Mesothelial cell of epicardium (in vitro differentiated cells): ENCODE measurements at regions not wholly inside any gene's neighbourhood (a gene's known extent, or its start where the extent isn't known, plus 50 kb on each side); places are given as distances from the start of the nearest gene placed in this dataset.

Source experiments
- DNase-seq, 2 experiments: peaks; one replicate each; pipeline ENCODE4 v3.0.0; 2021; ENCODE audit warnings: low spot score in 2 of 2; ENCODE audit not compliant: unreplicated experiment in 2 of 2
- H3K27ac Mint-ChIP-seq: 2 replicates; pipeline ENCODE4 v1.8.0; 2021; ENCODE audit warnings: mixed read lengths
- H3K27me3 Mint-ChIP-seq: 2 replicates; pipeline ENCODE4 v1.8.0; 2021; ENCODE audit warnings: low read depth, mixed read lengths
- H3K36me3 Mint-ChIP-seq: 2 replicates; pipeline ENCODE4 v1.8.0; 2021; ENCODE audit warnings: mixed read lengths
- H3K4me1 Mint-ChIP-seq: 2 replicates; pipeline ENCODE4 v1.8.0; 2021; ENCODE audit warnings: mixed read lengths
- H3K4me3 Mint-ChIP-seq: 2 replicates; pipeline ENCODE4 v1.8.0; 2021; ENCODE audit warnings: mild to moderate bottlenecking, moderate library complexity, mixed read lengths
- H3K9me3 Mint-ChIP-seq: 2 replicates; pipeline ENCODE4 v1.8.0; 2021; ENCODE audit warnings: mixed read lengths
- CTCF ChIP-seq: fragments of 200-600 bp; sonication (generic); IDR thresholded peaks from one replicate; pipeline ENCODE4 v1.5.0; 2021; ENCODE audit warnings: antibody characterized with exemption; ENCODE audit not compliant: unreplicated experiment

DNA sequence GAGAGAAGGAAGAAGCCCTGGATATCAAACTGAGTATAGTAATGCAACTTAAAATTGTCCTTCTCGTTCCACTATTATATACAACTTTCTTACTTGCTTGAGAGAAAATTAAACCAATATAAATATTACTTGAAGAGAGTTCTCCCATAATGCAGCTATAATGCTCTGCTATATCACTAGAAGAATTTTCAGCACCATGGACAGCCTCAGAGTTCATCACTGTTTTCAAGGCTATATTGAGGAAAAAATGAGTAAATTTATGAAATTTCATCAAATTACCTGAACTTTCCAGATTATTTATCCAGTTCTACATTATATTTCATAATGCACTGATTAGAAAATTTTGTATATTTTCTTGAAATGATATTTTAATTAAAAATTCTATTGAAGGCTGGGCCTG lies 1053.5 kb upstream of the FAM98A start:
- Mint-ChIP-seq H3K9me3 (peaks cover 14% of the 10 kb centered on the region), H3K4me1 (no peaks in the 10 kb centered on the region), H3K27ac (no peak overlapping the region), H3K36me3 (no peaks in the 10 kb centered on the region), H3K27me3 (no peaks in the 10 kb centered on the region), H3K4me3 (no peak overlapping the region)
- TF ChIP-seq CTCF, result no peak
- DNase-seq, result no peak

DNA sequence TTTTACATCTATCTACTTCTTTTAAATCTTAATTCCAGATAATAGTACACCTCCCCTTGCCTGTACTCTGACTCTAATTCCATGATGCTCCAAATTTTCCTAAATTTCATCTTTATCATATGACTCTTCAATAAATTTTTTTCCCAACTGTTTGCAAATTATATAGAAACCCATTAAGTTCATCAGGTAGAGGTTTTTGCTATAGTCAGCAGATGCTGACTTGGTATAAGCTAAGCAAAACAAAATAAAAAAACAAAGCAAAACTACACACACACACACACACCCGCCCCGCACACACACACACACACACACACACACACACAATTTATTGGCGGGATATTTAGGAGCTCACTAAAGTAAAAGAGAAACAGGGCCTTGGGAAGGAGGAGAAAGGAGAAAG lies 1047.8 kb upstream of the FAM98A start:
- Mint-ChIP-seq H3K27me3 (no peaks in the 10 kb centered on the region), H3K9me3 (peaks cover 14% of the 10 kb centered on the region), H3K27ac (no peak overlapping the region), H3K36me3 (no peaks in the 10 kb centered on the region), H3K4me3 (no peak overlapping the region), H3K4me1 (no peaks in the 10 kb centered on the region)
- no peak for DNase-seq
- no peak for TF ChIP-seq CTCF

DNA sequence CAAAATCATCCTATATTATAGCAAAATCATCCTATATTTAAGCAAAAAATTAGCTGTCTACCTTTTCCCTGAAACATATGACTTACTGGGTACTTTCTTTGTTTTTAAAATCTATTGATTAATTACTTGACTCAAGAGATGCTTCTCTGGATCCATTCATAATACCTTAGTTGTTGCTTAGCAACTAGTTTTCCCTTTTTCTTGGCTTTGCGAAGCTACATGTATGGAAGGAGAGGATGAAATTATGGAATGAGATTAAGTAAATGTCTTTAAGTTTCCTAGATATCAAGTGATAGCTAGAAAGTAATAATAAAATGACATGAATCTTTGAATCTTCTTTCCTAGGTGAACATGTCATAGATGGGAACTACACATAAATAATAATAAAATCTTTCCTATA lies 1033.2 kb upstream of the FAM98A start:
- Mint-ChIP-seq H3K9me3 (peaks cover 27% of the 10 kb centered on the region), H3K4me3 (no peak overlapping the region), H3K4me1 (no peaks in the 10 kb centered on the region), H3K36me3 (no peaks in the 10 kb centered on the region), H3K27me3 (no peaks in the 10 kb centered on the region), H3K27ac (no peak overlapping the region)
- TF ChIP-seq CTCF, result no peak
- no peak for DNase-seq

DNA sequence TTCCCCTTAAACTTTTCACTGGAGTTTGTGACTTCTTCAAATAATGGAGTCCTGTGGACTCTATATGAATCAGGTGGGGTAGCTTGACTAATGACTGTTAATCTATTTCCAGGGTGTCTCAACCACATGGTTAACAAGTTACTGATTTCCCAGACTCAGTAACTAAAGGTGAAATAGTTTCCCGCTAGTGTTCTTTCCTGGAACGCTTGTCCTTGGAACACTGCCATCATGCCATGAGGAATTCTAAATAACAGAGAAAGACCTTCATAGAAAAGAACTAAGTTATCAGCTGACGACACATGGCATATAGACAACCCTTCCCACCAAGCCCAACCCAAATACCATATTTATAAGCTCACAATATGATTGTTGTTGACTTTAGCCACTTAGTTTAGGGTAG lies 1027.9 kb upstream of the FAM98A start:
- Mint-ChIP-seq H3K9me3 (peaks cover 12% of the 10 kb centered on the region), H3K27me3 (no peaks in the 10 kb centered on the region), H3K36me3 (no peaks in the 10 kb centered on the region), H3K27ac (no peak overlapping the region), H3K4me3 (no peak overlapping the region), H3K4me1 (no peaks in the 10 kb centered on the region)
- no peak for TF ChIP-seq CTCF
- DNase-seq, result no peak

- no peaks in the 10 kb centered on the region for H3K36me3 Mint-ChIP-seq
- no peak for DNase-seq
- H3K27ac Mint-ChIP-seq, result no peak overlapping the region
- no peak overlapping the region for H3K4me3 Mint-ChIP-seq
- H3K4me1 Mint-ChIP-seq, result no peaks in the 10 kb centered on the region
- no peaks in the 10 kb centered on the region for H3K27me3 Mint-ChIP-seq
- H3K9me3 Mint-ChIP-seq, result peaks cover 7% of the 10 kb centered on the region
- TF ChIP-seq CTCF, result no peak
Measured at GRCh38 chr2:34604164-34604563, 1005.1 kb upstream of the FAM98A start.

DNA sequence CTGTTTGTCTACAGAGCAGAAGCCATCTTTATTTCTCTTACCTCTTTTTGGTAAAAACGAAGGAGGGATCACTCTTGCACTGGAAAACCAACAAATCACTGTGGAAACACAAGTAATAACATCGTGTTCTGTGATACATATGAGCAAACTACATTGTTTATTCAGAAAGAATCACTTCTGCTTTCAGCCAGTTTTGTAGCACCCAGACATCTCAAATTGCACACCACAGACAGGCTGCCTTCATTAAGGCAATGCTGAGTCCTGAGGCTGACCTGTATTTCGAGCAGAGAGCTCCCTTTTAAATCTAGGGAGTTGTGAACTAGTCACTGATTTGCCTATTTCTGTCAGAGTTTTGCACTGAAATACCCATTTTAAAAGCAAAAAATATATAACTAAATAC lies 1003.2 kb upstream of the FAM98A start:
- no peaks in the 10 kb centered on the region for H3K9me3 Mint-ChIP-seq
- no peak overlapping the region for H3K27ac Mint-ChIP-seq
- no peak for DNase-seq
- H3K4me1 Mint-ChIP-seq, result no peaks in the 10 kb centered on the region
- no peak overlapping the region for H3K4me3 Mint-ChIP-seq
- H3K27me3 Mint-ChIP-seq, result no peaks in the 10 kb centered on the region
- no peak for TF ChIP-seq CTCF
- no peaks in the 10 kb centered on the region for H3K36me3 Mint-ChIP-seq
